GM18868 (cell line): ENCODE measurements at regions not wholly inside any gene's neighbourhood (a gene's known extent, or its start where the extent isn't known, plus 50 kb on each side); places are given as distances from the start of the nearest gene placed in this dataset.

Source experiments
- ATAC-seq: cut with Tn5 transposase; IDR thresholded peaks from one replicate; pipeline ENCODE4 v1.9.1; 2021; ENCODE audit warnings: mild to moderate bottlenecking, moderate library complexity; ENCODE audit not compliant: unreplicated experiment

- ATAC-seq: no peak
These were observed 383.6 kb downstream of the GRIN2B start for GRCh38 chr12:13597837-13598236.

DNA sequence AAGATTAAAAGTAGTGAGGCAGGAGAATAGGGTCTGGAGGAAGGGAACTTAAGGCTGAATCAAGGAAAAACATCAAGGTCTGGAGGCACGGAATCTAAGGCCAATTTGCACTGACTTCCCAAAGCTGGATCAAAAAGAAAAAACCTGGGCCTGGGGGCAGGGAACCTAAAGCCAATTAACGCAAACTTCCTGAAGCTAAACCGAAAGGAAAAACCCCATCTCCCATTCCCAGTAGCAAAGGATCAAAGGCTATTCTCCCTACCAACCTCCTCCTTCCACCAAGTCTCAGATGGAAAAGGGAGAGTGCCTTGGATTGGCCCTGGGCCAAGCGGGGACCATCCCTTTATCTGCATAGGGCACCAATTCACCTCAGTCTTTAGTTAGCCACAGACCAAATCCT lies 384.2 kb downstream of the GRIN2B start:
- no peak for ATAC-seq

DNA sequence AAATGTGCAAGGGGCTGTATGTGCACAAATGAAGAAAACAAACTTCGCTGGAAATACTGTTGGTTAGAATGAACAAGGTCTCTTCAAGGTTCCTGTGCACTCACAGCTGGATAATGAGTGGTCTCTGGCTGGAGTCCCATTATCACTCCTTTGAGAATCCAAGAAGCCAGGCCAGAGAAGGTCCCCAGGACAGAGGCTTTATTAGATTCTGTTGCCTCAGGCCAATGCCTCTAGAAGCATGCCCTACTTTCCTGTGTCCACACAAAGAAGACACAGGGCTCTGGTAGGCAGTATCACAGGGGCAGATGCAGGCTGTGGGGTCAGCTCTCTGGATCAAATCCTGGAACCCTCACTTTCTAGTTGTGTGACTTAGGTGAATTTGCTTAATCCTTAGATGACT lies 384.7 kb downstream of the GRIN2B start:
- no peak for ATAC-seq

DNA sequence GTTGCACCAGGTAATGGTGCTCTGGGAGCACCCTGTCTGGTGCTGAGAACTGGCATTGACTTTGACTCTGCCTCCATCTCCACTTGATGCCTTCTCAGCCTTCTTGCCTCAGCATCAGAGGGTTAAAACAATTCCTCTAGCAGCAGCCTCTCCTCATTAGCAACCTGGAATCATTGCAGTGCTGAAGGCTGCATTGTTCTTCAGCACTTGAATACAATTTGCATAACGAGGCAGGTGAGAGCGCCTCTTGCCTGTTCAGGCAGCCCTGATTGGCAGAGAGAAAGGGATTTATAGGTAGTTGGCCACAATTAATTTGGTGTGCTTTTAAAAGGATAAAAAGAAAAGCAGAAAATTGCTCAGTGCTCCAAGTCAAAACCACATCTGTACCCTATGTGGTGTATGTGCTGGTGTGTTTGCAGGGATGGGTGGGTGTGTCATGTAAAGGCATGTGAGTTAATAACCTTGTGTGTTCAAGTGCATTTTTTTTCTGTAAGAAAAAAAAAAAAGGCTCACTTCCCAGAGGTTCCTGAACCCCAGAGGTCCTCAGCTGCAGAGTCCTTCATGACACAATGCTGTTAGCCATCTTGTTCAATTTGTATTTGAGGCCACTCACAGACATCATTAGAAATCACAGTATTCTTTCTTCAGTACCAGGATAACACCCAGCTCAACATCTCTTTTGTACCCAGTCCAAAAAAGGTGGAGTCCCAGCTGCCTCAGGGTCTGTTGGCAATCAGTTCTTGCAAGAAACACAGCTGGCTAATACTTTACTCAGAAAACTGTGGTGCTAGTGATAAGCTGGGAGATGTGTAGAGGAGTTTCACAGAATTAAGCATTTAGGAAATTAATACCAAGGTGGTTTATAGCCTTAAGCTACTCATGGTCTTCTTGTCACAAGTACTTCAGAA lies 385.6 kb downstream of the GRIN2B start:
- ATAC-seq: no peak

- no peak for ATAC-seq
These were observed 386.5 kb downstream of the GRIN2B start for GRCh38 chr12:13594731-13595514.

DNA sequence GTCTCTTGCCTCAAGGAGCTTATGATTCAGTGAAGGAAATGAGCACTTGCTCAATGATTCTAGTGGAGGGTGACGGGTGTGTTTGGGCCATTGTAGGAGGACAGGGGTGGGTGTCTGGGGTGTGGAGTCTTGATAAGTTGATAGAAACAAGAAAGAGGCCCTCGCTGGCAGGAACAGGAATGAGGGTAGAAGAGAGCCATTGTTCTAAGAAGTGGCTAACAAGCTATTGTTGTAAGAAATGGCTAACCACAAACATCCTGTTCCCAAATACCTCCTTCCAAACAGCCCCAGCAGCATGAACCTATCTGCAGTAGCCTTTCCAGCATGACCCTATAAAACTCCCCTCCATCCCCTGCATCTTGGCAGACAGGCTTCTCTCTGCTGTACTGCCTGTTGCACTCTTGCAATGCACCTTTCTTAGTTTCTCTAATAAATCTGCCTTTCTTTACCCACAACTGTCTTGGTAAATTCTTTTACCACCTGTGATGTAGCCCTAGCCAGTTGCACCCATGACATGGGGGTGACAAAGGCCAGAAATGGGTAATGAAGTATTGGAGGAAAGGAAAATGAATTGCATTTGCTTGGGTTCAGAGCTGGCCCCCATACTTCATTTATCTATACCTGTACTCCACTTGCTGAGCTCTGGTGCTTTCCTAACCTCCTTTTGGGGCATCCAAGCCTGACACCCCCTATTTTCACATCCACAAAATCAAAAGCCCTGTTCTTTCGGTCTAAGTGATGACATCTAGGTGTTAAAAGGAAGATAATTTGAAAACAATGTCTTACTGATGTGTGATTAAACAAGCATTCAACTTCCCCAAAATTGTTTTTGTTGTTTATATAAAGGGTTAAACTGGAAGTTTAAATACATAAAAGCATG lies 389.1 kb downstream of the GRIN2B start:
- peak; percentile 81 for ATAC-seq

GRCh38 chr12:13591488-13591887 lies 389.9 kb downstream of the GRIN2B start:
- no peak for ATAC-seq

DNA sequence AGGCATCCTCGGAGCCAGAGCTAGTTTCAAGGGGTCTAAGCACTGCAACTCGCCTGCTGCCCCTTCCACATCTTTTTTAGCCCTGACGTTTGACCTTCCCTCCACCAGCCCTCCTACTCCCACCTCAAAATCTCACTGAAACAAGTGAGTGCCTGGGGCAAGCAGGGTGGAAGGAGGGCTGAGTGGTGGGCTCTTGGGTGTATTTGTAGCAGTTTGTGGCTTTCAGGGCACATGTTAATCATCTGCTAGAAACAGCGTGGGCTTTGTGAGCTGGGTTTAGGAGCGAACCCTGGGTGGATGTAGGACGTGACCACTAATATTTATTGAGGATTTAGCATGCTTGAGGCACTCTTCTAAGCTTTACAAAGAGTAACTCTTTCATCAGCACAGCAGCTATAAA lies 390.3 kb downstream of the GRIN2B start:
- no peak for ATAC-seq

GRCh38 chr12:13588574-13588973 lies 392.0 kb downstream of the EMP1 start:
- ATAC-seq: no peak

GRCh38 chr12:13587721-13588390 lies 391.3 kb downstream of the EMP1 start:
- ATAC-seq: no peak

GRCh38 chr12:13586361-13586760 lies 389.8 kb downstream of the EMP1 start:
- no peak for ATAC-seq

GRCh38 chr12:13584541-13584940 lies 388.0 kb downstream of the EMP1 start:
- no peak for ATAC-seq

GRCh38 chr12:13583630-13584029 lies 387.1 kb downstream of the EMP1 start:
- no peak for ATAC-seq

GRCh38 chr12:13582421-13582820 lies 385.9 kb downstream of the EMP1 start:
- no peak for ATAC-seq

GRCh38 chr12:13581031-13581430 lies 384.5 kb downstream of the EMP1 start:
- ATAC-seq: no peak

DNA sequence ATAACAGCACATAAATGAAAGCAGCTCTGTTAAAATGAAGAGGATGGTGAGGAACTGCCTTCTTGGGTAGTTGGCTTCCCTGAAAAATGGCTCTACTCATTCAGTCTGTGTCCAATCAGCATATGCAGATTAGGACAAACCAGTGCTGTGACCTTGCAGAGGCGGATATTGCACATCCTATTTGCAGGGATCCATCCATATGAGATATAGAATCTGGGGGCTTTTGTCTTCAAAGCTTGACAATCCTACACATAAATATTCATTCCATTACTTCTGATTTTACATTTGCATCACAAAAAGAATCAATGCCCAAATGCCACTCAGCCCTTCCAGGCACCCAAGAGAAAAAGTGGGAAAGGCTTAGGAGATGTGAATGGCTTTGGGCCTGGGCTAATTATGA lies 383.7 kb downstream of the EMP1 start:
- ATAC-seq: no peak

DNA sequence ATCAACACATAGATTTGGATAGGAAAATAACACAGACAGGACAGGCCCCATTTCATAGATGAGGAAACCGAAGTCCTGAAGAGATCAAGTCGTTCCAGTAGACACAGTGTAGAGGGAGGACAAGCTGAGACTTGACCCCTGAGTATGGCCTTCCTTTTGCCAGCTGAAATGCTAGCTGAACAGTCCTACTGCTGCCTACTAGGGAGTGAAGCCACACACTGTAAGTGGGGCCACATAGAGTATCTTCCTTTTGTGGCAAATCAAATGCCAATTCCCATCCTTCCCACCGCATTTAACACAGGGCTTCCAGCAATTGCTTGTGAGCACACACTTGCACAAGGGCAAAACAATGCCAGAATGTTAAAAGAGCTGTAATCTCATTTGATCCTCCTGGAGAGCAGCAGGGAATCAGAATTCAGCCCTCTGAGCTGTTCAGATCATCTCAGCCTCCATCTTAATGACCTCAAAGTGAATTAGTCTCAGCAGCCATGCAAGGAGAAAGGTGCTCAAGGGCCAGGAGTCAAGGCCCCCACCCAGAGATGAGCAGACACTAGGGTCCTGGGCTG lies 380.5 kb downstream of the EMP1 start:
- no peak for ATAC-seq

DNA sequence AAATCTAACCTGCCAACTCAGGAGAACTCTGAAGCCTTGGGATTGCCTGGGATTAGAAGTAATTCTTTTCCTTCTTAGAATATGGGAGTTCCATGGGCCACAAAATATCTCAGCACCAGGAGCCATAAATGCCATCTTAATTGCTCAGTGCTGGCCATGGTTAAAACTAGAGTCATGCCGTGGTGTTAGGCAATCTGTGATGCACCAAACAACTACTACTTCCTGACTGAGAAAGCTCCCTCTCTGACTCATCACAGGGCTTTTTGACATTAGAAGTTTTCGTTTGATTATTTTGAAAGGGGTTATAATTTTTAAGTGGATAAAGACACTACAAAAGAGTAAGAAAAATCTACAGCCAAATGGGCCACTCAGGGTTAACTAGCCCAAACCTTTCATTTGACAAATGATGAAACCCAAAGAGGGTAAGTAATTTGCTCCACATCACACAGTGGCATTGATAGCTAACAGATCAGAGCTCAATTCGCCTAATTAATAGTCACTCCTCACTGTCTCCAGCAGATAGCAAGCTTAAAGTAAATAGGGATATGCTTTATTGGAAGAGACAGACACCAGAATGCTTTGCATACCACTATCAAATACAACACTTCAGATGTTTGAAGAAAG lies 377.3 kb downstream of the EMP1 start:
- no peak for ATAC-seq

DNA sequence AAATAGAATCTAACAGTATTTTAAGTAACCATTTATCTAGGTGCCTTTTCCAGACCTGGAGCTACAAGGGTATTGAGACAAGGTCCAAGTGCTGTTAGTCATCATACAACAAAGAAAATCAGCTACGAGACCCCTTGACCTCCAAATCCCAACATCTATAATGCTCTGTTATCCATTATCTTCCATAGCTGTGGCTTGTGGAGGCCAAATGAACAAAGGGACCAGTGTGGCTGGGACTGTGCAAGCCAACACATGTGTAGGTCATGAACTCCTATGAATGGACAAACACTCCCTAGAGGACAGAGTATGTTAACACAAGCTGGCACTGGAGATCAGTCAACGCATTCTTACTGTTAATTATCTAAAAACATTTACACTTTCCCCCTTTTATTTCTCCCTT lies 374.5 kb downstream of the EMP1 start:
- no peak for ATAC-seq
